SK-N-MC (cell line): ENCODE measurements at regions not wholly inside any gene's neighbourhood (a gene's known extent, or its start where the extent isn't known, plus 50 kb on each side); places are given as distances from the start of the nearest gene placed in this dataset.

ENCODE experiments used
- EZH2 ChIP-seq: fragments of 200-600 bp; sonication (generic); IDR thresholded peaks from one replicate; pipeline ENCODE4 v1.6.1; 2017; ENCODE audit warnings: antibody characterized with exemption
- FOXP2 ChIP-seq: optimal IDR thresholded peaks from 2 replicates; pipeline ENCODE3; 2011; ENCODE audit warnings: mild to moderate bottlenecking, moderate library complexity; ENCODE audit not compliant: insufficient read depth; ENCODE audit errors: extremely low read length, control extremely low read depth
- POLR2AphosphoS5 ChIP-seq: IDR thresholded peaks from 2 replicates; pipeline ENCODE4 v1.6.1; 2012; ENCODE audit warnings: mild to moderate bottlenecking, low read depth, low read length, borderline replicate concordance

DNA sequence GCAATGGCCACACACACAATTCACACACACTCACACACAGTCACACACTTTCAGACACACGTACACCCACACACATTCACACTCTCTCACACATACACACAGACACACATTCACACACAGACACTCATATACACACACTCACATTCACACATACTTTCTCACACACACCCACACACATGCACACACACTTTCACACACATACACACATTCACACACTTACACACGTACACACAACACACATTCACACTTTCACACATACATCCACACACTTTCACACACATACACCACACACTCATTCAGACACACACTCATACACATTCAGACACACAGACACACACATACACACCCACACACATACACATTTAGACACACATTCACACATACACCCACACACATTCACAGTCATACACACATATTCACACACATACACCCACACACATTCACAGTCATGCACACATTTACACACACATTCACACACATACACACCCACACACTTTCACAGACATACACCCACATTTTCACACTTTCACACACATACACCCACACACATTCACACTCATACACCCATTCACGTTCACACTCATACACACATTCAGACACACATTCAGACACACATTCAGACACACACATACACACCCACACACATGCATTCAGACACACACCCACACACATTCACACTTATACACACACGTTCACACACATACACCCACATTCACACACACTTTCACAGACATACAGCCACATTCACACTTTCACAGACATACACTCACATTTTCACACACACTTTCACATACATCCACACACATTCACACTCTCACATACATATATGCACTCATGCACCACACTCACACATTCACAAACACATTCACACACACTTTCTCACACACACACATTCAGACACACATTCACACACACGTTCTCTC, 52.6 kb upstream of the C14orf180 start:
- TF ChIP-seq POLR2AphosphoS5 (no peak), EZH2 (no peak), FOXP2 (no peak)
